A549 (cell line): ENCODE measurements at regions not wholly inside any gene's neighbourhood (a gene's known extent, or its start where the extent isn't known, plus 50 kb on each side); places are given as distances from the start of the nearest gene placed in this dataset.

Experiments used
- BHLHE40 ChIP-seq: IDR thresholded peaks from 2 replicates; pipeline ENCODE4 v1.6.1; 2012; ENCODE audit warnings: low read depth, low read length, inconsistent platforms
- EP300 ChIP-seq, 2 experiments: fragments of >200 bp; sonication (Bioruptor Twin); formaldehyde crosslinking; IDR thresholded peaks; 2 replicates in 1 of 2; 3 replicates in 1 of 2; pipeline ENCODE4 v1.6.1; 2016 to 2017
- HDAC2 ChIP-seq: fragments of 200-600 bp; sonication (generic); IDR thresholded peaks from 2 replicates; pipeline ENCODE4 v1.6.1; 2016
- JUN ChIP-seq, 2 experiments: fragments of >200 bp; sonication (Bioruptor Twin); formaldehyde crosslinking; IDR thresholded peaks; 2 replicates in 1 of 2; 3 replicates in 1 of 2; pipeline ENCODE4 v1.6.1; 2016 to 2017
- JUNB ChIP-seq: fragments of >200 bp; sonication (Bioruptor Twin); formaldehyde crosslinking; IDR thresholded peaks from 2 replicates; pipeline ENCODE4 v1.6.1; 2016
- POLR2A ChIP-seq: IDR thresholded peaks from 2 replicates; pipeline ENCODE4 v1.6.1; 2012; ENCODE audit warnings: mild to moderate bottlenecking, low read length
- RAD21 ChIP-seq, 2 experiments: fragments of >200 bp in 1 of 2; sonication (Bioruptor Twin) in 1 of 2; formaldehyde crosslinking in 1 of 2; IDR thresholded peaks in 1 of 2; conservative IDR thresholded peaks in 1 of 2; 2 replicates in 1 of 2; 3 replicates in 1 of 2; pipeline ENCODE4 v1.6.1; 2012 to 2018; ENCODE audit warnings: inconsistent platforms in 1 of 2
- TF ChIP-seq, protein P1 (sequence below): fragments of >200 bp; sonication (Bioruptor Twin); formaldehyde crosslinking; IDR thresholded peaks from 3 replicates; pipeline ENCODE4 v1.5.1; 2016
- TF ChIP-seq, protein P2 (sequence below): IDR thresholded peaks from 2 replicates; pipeline ENCODE4 v1.6.1; 2012; ENCODE audit warnings: low read depth, borderline replicate concordance

DNA sequence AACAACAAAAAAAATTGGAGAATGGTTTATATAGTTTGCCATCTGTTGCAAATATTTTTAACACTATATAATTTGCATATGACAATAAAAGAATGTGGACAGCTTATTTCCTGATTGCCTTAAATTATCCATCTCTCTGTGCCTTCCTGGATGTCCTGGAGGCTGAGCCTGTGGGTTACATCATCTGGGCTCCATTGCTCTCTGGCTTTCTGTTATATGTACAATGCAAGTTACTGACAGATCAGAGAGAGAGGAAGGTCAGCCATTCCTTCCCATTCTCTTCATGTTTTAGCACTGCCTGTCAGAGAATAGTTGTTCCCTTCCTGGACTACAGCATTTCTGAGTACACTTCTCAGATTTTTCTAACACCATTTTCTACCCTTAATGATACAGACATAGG, 758.3 kb upstream of the PCDH20 start:
- TF ChIP-seq, protein P1, sequence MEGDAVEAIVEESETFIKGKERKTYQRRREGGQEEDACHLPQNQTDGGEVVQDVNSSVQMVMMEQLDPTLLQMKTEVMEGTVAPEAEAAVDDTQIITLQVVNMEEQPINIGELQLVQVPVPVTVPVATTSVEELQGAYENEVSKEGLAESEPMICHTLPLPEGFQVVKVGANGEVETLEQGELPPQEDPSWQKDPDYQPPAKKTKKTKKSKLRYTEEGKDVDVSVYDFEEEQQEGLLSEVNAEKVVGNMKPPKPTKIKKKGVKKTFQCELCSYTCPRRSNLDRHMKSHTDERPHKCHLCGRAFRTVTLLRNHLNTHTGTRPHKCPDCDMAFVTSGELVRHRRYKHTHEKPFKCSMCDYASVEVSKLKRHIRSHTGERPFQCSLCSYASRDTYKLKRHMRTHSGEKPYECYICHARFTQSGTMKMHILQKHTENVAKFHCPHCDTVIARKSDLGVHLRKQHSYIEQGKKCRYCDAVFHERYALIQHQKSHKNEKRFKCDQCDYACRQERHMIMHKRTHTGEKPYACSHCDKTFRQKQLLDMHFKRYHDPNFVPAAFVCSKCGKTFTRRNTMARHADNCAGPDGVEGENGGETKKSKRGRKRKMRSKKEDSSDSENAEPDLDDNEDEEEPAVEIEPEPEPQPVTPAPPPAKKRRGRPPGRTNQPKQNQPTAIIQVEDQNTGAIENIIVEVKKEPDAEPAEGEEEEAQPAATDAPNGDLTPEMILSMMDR, result no peak
- TF ChIP-seq POLR2A (no peak), BHLHE40 (no peak), JUN (IDR thresholded peaks at IDR 0.05) (no peak), RAD21 (conservative IDR thresholded peaks at IDR 0.05 in 1 of 2, IDR thresholded peaks at IDR 0.05 in 1 of 2) (no peak), EP300 (IDR thresholded peaks at IDR 0.05) (no peak), JUNB (no peak), HDAC2 (no peak)
- TF ChIP-seq, protein P2, sequence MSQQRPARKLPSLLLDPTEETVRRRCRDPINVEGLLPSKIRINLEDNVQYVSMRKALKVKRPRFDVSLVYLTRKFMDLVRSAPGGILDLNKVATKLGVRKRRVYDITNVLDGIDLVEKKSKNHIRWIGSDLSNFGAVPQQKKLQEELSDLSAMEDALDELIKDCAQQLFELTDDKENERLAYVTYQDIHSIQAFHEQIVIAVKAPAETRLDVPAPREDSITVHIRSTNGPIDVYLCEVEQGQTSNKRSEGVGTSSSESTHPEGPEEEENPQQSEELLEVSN, result no peak
